H1 (cell line): ENCODE measurements at regions not wholly inside any gene's neighbourhood (a gene's known extent, or its start where the extent isn't known, plus 50 kb on each side); places are given as distances from the start of the nearest gene placed in this dataset.

ENCODE experiments used
- CTCF ChIA-PET: fragments of 300-600 bp; sonication (Branson Sonifier 250); formaldehyde crosslinking; loops from one replicate; lab custom pipeline; 2021; ENCODE audit not compliant: partially characterized antibody; lab: Charles Lee
- POLR2A ChIA-PET: fragments of 300-600 bp; sonication (Branson Sonifier 250); formaldehyde crosslinking; loops from one replicate; lab custom pipeline; 2021; ENCODE audit warnings: inconsistent platforms; ENCODE audit not compliant: partially characterized antibody; lab: Charles Lee
- DNase-seq, 2 experiments: peaks; one replicate each; pipeline versions ENCODE4 v3.0.0 to v3.0.0-alpha.2; 2010 to 2022; ENCODE audit warnings: low spot score in 2 of 2, low read depth in 1 of 2, mixed read lengths in 1 of 2
- FAIRE-seq: peaks from 2 replicates; lab custom pipeline; 2011; peaks lifted over from hg19 to GRCh38; lab: Jason Lieb, UNC
- H2AFZ ChIP-seq: 2 replicates; pipeline ENCODE4 v1.8.1; 2012; ENCODE audit warnings: low read length, inconsistent platforms
- H2AK5ac ChIP-seq: 2 replicates; pipeline ENCODE4 v1.6.1; 2013; ENCODE audit warnings: low read depth, low read length
- H2BK120ac ChIP-seq: replicated peaks from 2 replicates; pipeline ENCODE3; 2013; ENCODE audit warnings: low read depth, low read length, inconsistent platforms
- H2BK12ac ChIP-seq: 2 replicates; pipeline ENCODE4 v1.6.1; 2013; ENCODE audit warnings: low read depth, low read length
- H2BK15ac ChIP-seq: 2 replicates; pipeline ENCODE4 v1.6.1; 2013; ENCODE audit warnings: low read length
- H2BK20ac ChIP-seq: 2 replicates; pipeline ENCODE4 v1.6.1; 2013; ENCODE audit warnings: low read length
- H2BK5ac ChIP-seq: 2 replicates; pipeline ENCODE4 v1.6.1; 2013; ENCODE audit warnings: low read depth, low read length
- H3K14ac ChIP-seq: 2 replicates; pipeline ENCODE4 v1.6.1; 2013; ENCODE audit warnings: inconsistent platforms; ENCODE audit not compliant: insufficient read length
- H3K18ac ChIP-seq: 2 replicates; pipeline ENCODE4 v1.6.1; 2013; ENCODE audit warnings: low read length; ENCODE audit errors: extremely low read depth
- H3K23ac ChIP-seq: 2 replicates; pipeline ENCODE4 v1.6.1; 2013; ENCODE audit warnings: inconsistent platforms; ENCODE audit not compliant: insufficient read length
- H3K23me2 ChIP-seq: 2 replicates; pipeline ENCODE4 v1.6.1; 2013; ENCODE audit warnings: low read depth, low read length
- H3K27ac ChIP-seq: 2 replicates; pipeline ENCODE4 v1.6.1; 2011; ENCODE audit warnings: low read depth, low read length, inconsistent platforms
- H3K27me3 ChIP-seq, 4 experiments: replicated peaks in 1 of 4; 1 replicate in 1 of 4; 2 replicates in 3 of 4; pipeline versions ENCODE4 v1.6.1 to v1.8.1; 2011 to 2013; ENCODE audit warnings: low read length in 3 of 4, mild to moderate bottlenecking in 3 of 4, inconsistent platforms in 2 of 4, mixed read lengths in 2 of 4, moderate library complexity in 1 of 4; ENCODE audit not compliant: control insufficient read depth in 3 of 4, insufficient read depth in 3 of 4; ENCODE audit errors: extremely low read depth in 1 of 4
- H3K36me3 ChIP-seq, 4 experiments: 2 replicates each; pipeline versions ENCODE4 v1.6.1 to v1.8.1; 2011 to 2013; ENCODE audit warnings: mild to moderate bottlenecking in 4 of 4, low read length in 3 of 4, moderate library complexity in 2 of 4, control low read depth in 1 of 4, inconsistent platforms in 1 of 4; ENCODE audit not compliant: insufficient read depth in 4 of 4, control insufficient read depth in 2 of 4
- H3K4ac ChIP-seq: replicated peaks from 2 replicates; pipeline ENCODE3; 2013; ENCODE audit warnings: low read length, low read depth, mixed read lengths, inconsistent platforms; ENCODE audit not compliant: insufficient read length
- H3K4me1 ChIP-seq, 4 experiments: replicated peaks in 1 of 4; 1 replicate in 1 of 4; 2 replicates in 3 of 4; pipeline versions ENCODE4 v1.6.1 to v1.8.1; 2011 to 2013; ENCODE audit warnings: low read length in 3 of 4, inconsistent platforms in 2 of 4, mixed read lengths in 1 of 4; ENCODE audit not compliant: insufficient read depth in 4 of 4, control insufficient read depth in 3 of 4
- H3K4me2 ChIP-seq, 2 experiments: 2 replicates each; pipeline versions ENCODE4 v1.6.1 to v1.8.1; 2011 to 2013; ENCODE audit warnings: low read depth in 2 of 2, low read length in 2 of 2, control low read depth in 1 of 2, inconsistent platforms in 1 of 2, mild to moderate bottlenecking in 1 of 2; ENCODE audit not compliant: insufficient read depth in 1 of 2
- H3K4me3 ChIP-seq, 4 experiments: fragments of 200-600, 300-600 bp in 1 of 4; sonication (generic), shearing (Covaris generic), sonication (Bioruptor Twin) in 1 of 4; 2 replicates each; pipeline versions ENCODE4 v1.5.1 to v1.8.1; 2011 to 2016; ENCODE audit warnings: low read length in 4 of 4, low read depth in 3 of 4, control low read depth in 2 of 4, inconsistent platforms in 2 of 4, mild to moderate bottlenecking in 2 of 4, mixed read lengths in 1 of 4, moderate library complexity in 1 of 4; ENCODE audit not compliant: insufficient read depth in 2 of 4; ENCODE audit errors: extremely low read depth in 1 of 4
- H3K56ac ChIP-seq: replicated peaks from 2 replicates; pipeline ENCODE3; 2013; ENCODE audit warnings: low read depth, mild to moderate bottlenecking, mixed read lengths, low read length, inconsistent platforms; ENCODE audit not compliant: insufficient read length
- H3K79me1 ChIP-seq: 2 replicates; pipeline ENCODE4 v1.6.1; 2013; ENCODE audit warnings: low read depth, low read length, control low read depth
- H3K79me2 ChIP-seq, 2 experiments: 2 replicates each; pipeline versions ENCODE4 v1.6.1 to v1.8.1; 2012 to 2013; ENCODE audit warnings: low read length in 2 of 2, mild to moderate bottlenecking in 2 of 2, inconsistent platforms in 1 of 2; ENCODE audit not compliant: insufficient read depth in 2 of 2, control insufficient read depth in 1 of 2
- H3K9ac ChIP-seq, 4 experiments: replicated peaks in 1 of 4; 1 replicate in 1 of 4; 2 replicates in 3 of 4; pipeline versions ENCODE4 v1.6.1 to v1.8.1; 2011 to 2013; ENCODE audit warnings: low read depth in 3 of 4, low read length in 3 of 4, control low read depth in 2 of 4, mild to moderate bottlenecking in 2 of 4, moderate library complexity in 2 of 4, inconsistent platforms in 1 of 4; ENCODE audit errors: extremely low read depth in 1 of 4
- H3K9me3 ChIP-seq, 2 experiments: 2 replicates each; pipeline versions ENCODE4 v1.6.1 to v1.8.1; 2012 to 2013; ENCODE audit warnings: mild to moderate bottlenecking in 2 of 2, moderate library complexity in 2 of 2, control low read depth in 1 of 2, inconsistent platforms in 1 of 2, low read depth in 1 of 2, low read length in 1 of 2, mixed read lengths in 1 of 2; ENCODE audit not compliant: insufficient read depth in 2 of 2
- H4K20me1 ChIP-seq, 2 experiments: replicated peaks in 1 of 2; 2 replicates each; pipeline versions ENCODE3 to v1.8.1; 2011 to 2013; ENCODE audit warnings: inconsistent platforms in 2 of 2, low read length in 2 of 2, mild to moderate bottlenecking in 1 of 2; ENCODE audit not compliant: insufficient read depth in 2 of 2, control insufficient read depth in 1 of 2
- H4K5ac ChIP-seq: 2 replicates; pipeline ENCODE4 v1.6.1; 2013; ENCODE audit warnings: low read length, low read depth, mixed read lengths, inconsistent platforms; ENCODE audit not compliant: insufficient read length
- H4K8ac ChIP-seq: 2 replicates; pipeline ENCODE4 v1.8.0; 2013; ENCODE audit warnings: mild to moderate bottlenecking, moderate library complexity, low read length, inconsistent platforms; ENCODE audit not compliant: insufficient read depth; ENCODE audit errors: extremely low read depth
- H4K91ac ChIP-seq: replicated peaks from 2 replicates; pipeline ENCODE3; 2013; ENCODE audit warnings: low read length, mixed read lengths, inconsistent platforms; ENCODE audit not compliant: insufficient read length
- FOSL1 ChIP-seq: IDR thresholded peaks from 2 replicates; pipeline ENCODE4 v1.6.1; 2011; ENCODE audit warnings: mild to moderate bottlenecking, low read depth, low read length, moderate library complexity; ENCODE audit not compliant: insufficient read depth
- WGBS, 2 experiments: shearing (Covaris generic) in 1 of 2; methylation state at CpG; one replicate each; pipeline versions ENCODE4 v1.1.6 to v1.1.7; 2013 to 2015; ENCODE audit warnings: low lambda C conversion rate in 2 of 2, mixed read lengths in 2 of 2, inconsistent platforms in 1 of 2, low coverage in 1 of 2, missing lambda C conversion rate in 1 of 2; ENCODE audit not compliant: insufficient replicate concordance in 2 of 2, insufficient coverage in 1 of 2, insufficient read length in 1 of 2; ENCODE audit errors: extremely low coverage in 1 of 2, missing lambda C conversion rate in 1 of 2; 5-methylcytosine and 5-hydroxymethylcytosine counted together

- Histone ChIP-seq H3K27me3 (peaks cover 0 to 1% (median 0%) of the 10 kb centered on the region in 4 experiments; a peak in 1 of 7 replicates), H2BK120ac (no peak overlapping the region), H4K5ac (no peak overlapping the region), H4K20me1 (no peaks in the 10 kb centered on the region), H3K36me3 (no peaks in the 10 kb centered on the region), H3K56ac (no peak overlapping the region), H2BK15ac (no peak overlapping the region), H2AFZ (no peak overlapping the region), H4K91ac (no peak overlapping the region), H3K4ac (no peak overlapping the region), H3K4me2 (no peak overlapping the region), H3K27ac (no peak overlapping the region), H2BK5ac (no peak overlapping the region), H3K4me3 (no peak overlapping the region), H2BK12ac (no peak overlapping the region), H3K79me2 (no peaks in the 10 kb centered on the region), H2AK5ac (no peak overlapping the region), H3K23ac (no peak overlapping the region), H3K4me1 (peaks cover 0 to 9% (median 2%) of the 10 kb centered on the region in 4 experiments; a peak in 4 of 7 replicates), H3K14ac (no peak overlapping the region), H3K23me2 (no peaks in the 10 kb centered on the region), H3K79me1 (no peaks in the 10 kb centered on the region), H3K18ac (no peak overlapping the region), H2BK20ac (no peak overlapping the region), H3K9me3 (no peaks in the 10 kb centered on the region), H3K9ac (no peak overlapping the region), H4K8ac (no peak overlapping the region)
- DNase-seq, result no peak
- FAIRE-seq, result no peak
- TF ChIP-seq FOSL1, result no peak
- ChIA-PET CTCF (interaction anchor here (1.0 kb wide), 1 partner anchor 379 kb away, joined by 3 read pairs; no protein-coding TSS in a partner anchor), POLR2A (no interaction called here)
- 71% methylated on average over 2 of the region's 2 CpGs; no CpG with 5 or more reads in 1 of the 2 experiments for WGBS, 2 experiments
Observed at GRCh38 chr5:113937301-113937700, 423.8 kb downstream of the YTHDC2 start.
